VCaP (cell line): ENCODE measurements at regions not wholly inside any gene's neighbourhood (a gene's known extent, or its start where the extent isn't known, plus 50 kb on each side); places are given as distances from the start of the nearest gene placed in this dataset.
A peak's percentile ranks its signal among the peaks of the same experiment; 100 is the strongest.

Source experiments
- H3K27ac ChIP-seq: fragments of 450-650 bp; 2 replicates; pipeline ENCODE4 v1.5.1; 2017
- CTCF ChIP-seq: fragments of 450-650 bp; conservative IDR thresholded peaks from 2 replicates; pipeline ENCODE4 v1.5.1; 2017; ENCODE audit warnings: mild to moderate bottlenecking, moderate library complexity

GRCh38 chr2:105183555-105184323, 57.8 kb upstream of the GPR45 start:
- TF ChIP-seq CTCF = no peak
- peak overlapping the region; percentile 69 for H3K27ac ChIP-seq

GRCh38 chr2:105184420-105184819, 57.1 kb upstream of the GPR45 start:
- TF ChIP-seq CTCF = no peak

GRCh38 chr2:105186967-105187498, 54.5 kb upstream of the GPR45 start:
- no peak overlapping the region for H3K27ac ChIP-seq
- no peak for TF ChIP-seq CTCF

More at GRCh38 chr2:105184420-105184819, 57.1 kb upstream of the GPR45 start:
- H3K27ac ChIP-seq = peak overlapping the region; percentile 69

- no peak for TF ChIP-seq CTCF
- no peak overlapping the region for H3K27ac ChIP-seq
These were observed 54.0 kb upstream of the GPR45 start for GRCh38 chr2:105187531-105187930.

GRCh38 chr2:105188343-105188742, 53.2 kb upstream of the GPR45 start:
- no peak for TF ChIP-seq CTCF
- no peak overlapping the region for H3K27ac ChIP-seq
